Activated CD4-positive, alpha-beta T cell treated with anti-CD3 and anti-CD28 coated beads for 24 hours (primary cell): ENCODE measurements at regions not wholly inside any gene's neighbourhood (a gene's known extent, or its start where the extent isn't known, plus 50 kb on each side); places are given as distances from the start of the nearest gene placed in this dataset.

Experiments used
- DNase-seq, 2 donors: peaks; one replicate each; pipeline ENCODE4 v3.0.0-alpha.2; 2020; ENCODE audit warnings: low read depth in 2 of 2

- DNase-seq: no peak
These were observed 358.0 kb upstream of the FAT3 start for GRCh38 chr11:91866642-91867041.

DNA sequence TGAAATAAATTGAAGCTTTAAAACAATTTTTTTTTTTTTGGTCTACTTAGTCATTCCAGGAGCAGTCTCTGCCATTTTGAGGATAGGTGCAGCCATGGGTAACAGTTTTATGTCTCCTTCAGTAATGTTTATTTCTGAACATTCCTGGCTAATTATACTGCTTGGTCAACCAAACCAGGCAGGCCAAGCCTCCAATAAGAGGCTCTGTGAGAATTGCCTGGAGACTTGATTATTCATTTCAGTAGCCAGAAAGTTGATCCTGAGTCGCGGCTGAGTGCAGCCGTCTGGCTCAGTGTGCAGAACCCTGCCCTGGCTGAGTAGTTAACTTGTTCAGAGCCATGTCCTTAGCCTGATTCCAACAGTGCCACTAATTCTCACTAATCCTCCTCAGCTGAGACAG, 364.0 kb upstream of the FAT3 start:
- DNase-seq: no peak

GRCh38 chr11:91859666-91860065, 365.0 kb upstream of the FAT3 start:
- DNase-seq: no peak

DNA sequence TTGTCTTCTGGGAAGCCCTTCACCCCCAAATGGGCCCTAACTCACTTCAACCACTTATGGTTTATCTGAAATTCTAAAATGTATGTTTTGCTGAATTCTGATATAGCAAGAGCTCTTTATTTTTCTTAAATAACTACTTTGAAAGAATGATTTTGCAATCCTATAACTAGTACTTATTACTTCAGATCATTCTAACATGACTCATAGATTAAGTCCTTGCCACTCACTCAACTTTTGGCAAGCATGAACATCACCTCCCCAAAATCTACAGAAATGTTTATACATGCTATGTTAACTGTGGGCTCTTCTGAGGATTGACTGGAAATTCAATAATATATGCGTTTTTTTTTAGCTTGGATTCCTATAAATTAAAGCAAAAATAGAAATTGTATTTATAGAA, 367.4 kb upstream of the FAT3 start:
- DNase-seq: no peak

- DNase-seq: no peak
These were observed 369.8 kb upstream of the FAT3 start for GRCh38 chr11:91854780-91855179.

DNA sequence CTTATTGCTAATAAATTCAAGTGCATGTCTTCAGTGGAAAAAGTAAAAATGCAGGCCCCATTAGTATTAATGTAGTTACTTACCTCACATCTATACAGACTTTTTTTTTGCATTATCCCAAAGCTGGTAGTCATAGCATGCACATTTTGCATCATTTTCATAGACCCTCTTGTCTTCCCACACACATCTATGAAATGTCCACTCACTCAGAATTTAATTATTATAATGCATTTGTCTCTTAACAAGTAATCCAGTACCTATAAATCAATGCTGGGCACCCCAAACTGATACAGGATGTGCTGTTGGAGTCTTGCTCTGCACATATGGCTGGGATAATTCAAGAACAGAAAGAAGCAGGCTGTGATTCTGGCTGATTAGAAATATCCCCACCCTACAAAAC, 370.4 kb upstream of the FAT3 start:
- no peak for DNase-seq

GRCh38 chr11:91851908-91852307, 372.7 kb upstream of the FAT3 start:
- no peak for DNase-seq

- DNase-seq: no peak
These were observed 373.9 kb upstream of the FAT3 start for GRCh38 chr11:91850533-91851275.

GRCh38 chr11:91850021-91850420, 374.6 kb upstream of the FAT3 start:
- no peak for DNase-seq

DNA sequence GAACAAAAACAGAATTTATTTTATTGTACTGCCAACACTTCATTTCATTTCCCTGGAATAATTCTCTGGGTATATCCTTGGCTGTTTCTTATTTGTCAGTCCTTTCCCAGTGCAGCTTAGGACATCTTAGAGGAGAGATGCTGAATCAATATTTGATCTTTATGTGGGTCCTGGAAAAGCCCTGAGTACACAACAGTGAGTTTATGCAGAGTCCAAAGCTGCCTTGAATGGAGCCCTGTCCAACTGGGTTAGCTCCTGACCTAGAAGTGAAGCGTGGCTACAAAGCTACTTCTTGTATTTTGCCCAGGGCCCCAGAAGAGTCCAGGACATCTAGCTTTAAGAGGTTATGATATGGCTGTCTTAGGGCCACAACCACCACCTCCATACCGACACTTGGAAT, 378.0 kb upstream of the FAT3 start:
- DNase-seq: no peak

- no peak for DNase-seq
These were observed 378.6 kb upstream of the FAT3 start for GRCh38 chr11:91846002-91846401.

DNA sequence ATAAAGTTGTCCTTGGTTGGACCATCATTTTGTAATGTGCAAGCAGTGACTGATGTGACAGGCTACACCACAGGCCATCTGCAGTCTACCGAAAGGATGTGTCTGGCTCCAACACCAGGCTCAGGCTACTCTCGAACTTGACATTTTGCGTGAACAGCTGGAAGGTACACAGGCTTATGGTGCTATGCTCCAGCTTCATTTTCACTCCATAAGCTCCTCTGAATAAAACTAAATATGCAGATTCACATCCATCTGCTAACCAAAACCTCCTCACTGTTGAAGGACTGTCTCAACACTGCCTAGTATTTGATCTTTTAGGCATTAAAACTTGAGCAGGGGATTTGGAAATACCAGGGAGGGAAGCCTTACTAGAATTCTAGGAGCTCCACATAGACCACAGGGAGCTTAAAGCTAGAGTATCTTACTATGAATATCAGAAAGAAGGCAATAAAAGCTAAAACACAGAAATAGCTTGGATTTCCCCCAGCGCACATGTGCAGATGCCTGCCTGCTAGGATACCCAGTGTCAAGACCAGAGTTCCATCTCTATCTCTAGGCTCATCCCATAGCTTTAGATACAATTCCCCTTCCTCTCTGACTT, 383.9 kb upstream of the FAT3 start:
- DNase-seq: no peak

DNA sequence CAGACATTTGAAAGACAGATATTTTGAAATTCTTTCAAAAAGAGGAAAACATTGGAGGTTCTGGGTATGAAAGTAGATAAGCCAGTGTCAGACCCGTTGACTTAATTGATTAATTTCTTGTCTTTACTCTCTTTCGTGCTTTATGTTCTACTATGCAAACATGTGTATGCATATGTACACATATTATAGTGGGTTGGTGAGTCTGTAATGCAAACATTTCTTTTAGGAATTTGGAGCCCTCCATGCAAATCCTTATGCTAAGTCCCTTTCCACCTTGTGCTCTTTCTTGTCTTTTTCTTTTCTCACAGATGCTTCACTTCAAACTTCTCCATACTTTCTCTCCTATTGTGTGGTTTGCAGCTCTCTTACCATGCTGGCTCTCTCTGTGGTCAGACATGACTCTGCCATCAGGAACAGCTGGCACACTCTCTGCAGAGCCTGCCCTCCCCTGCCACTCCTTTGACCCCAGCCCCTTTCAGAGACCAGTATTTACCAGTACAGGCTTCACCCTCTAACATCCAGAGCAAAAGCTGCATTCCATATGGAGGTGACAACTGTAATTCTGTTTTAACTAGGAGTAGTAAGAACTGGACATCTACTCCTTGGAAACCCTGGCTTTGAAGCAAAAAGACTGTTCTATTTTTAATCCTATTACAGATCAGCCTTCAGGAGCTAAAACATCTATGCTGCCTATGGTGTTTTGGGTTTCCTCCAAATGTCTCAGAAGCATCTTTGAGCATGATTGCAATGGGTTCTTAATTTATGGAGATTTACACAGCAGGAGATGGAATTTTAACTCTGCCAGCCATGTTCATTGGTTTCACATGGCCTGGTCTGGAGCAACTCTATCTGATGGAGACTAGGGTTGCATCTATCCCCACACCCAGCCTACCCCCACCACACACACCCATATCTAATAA, 386.9 kb upstream of the FAT3 start:
- no peak for DNase-seq

DNA sequence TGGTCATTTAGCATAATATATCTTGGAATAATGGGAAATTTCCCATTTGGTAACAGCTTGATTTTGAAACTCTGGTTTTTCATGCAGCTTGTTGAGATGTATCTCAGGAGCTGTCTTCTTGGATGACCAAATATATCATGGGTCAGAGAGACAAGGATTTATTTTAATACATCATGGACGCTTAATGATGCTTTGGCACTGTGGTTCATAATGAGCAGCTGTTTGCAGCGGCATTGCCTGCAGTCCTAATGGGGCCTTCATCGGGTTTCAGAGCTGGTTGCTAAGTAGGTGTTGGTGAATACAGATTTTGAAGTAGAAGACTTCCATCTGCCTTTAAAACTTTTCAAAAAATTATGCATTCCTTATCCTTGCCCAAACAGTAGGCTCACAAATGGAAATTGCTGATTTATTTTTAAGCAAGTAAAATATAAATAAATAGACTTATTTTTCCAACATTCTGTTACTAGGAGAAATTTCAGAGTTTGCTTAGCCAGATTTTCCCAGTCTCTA, 389.5 kb upstream of the FAT3 start:
- no peak for DNase-seq

- DNase-seq: no peak
These were observed 395.7 kb upstream of the FAT3 start for GRCh38 chr11:91828901-91829300.

GRCh38 chr11:91825777-91826176, 398.8 kb upstream of the FAT3 start:
- no peak for DNase-seq

- DNase-seq: no peak
These were observed 401.3 kb upstream of the FAT3 start for GRCh38 chr11:91823252-91823830.

GRCh38 chr11:91822805-91823204, 401.8 kb upstream of the FAT3 start:
- DNase-seq: no peak

DNA sequence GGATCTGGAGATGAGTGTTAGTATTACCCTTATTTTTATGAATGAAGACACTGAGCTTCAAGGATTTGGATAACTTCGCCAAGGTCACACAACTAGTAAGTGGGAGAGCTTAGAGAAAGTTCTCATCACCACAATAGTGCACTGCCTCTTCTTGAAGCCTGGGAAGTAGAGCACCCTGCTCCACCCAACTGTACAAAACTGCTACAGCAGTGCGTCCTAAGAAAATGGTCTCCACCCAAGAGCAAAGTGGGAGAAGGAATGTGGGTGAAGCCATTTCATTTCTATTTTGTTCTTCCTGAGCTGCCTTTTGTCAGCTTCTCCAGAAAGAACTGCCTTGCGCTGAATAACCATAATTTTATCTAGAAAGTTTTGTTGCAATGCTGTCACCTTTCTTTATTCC, 403.9 kb upstream of the FAT3 start:
- DNase-seq: no peak

DNA sequence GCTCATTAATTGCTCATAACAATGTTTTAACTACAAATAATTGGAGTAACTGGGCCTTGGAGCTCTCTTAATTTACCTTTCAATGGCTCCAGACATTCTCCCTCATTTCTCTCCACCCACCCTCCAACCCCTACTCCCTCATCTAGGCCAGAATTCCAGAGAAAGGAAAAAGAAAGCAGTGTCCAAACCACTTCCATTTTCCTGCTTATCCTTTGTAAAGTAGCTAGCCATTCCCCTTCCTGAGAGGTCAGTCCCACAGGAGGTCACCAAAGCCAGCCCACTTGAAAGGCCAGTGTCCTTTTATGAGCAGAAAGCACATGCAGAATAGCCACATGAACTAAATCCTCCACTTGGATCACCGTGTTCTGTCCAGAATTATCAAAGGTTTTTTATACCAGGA, 404.8 kb upstream of the FAT3 start:
- DNase-seq: no peak

DNA sequence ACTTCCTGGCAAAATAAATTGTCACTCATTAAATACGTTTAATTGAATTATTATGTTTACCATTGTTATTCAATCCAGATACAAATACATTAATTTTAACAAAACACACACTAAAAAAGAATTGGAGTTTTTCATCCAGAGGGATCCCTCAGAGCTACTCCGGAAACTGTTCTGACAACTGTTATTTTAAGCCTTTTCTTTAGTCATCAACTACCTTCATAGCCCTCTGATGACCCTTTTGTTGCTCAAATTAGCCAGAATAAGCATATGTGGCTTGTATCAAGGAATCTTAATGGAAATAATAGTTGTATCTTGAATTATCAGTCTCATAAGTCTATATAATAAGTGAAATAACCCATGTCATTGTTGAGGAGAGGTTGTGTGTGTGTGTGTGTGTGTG, 405.4 kb upstream of the FAT3 start:
- DNase-seq: no peak

DNA sequence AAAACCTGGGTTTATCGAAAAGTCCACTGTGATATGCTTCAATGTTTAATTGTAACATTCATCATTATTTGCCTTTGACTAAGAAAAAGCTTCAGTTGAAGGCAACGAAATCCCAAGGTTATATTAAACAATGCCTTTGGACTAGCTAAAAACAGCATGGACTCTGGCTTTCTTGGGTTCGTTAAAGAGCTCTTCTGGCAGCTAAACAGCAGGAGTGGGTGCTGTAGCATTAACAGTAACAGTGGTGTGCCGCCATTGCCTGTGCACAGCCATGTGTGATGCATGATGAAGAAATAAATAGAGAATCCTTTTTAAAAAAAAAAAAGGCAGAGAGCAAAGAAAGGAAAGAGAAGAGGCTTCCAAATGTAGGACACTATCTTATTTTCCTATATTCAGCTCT, 406.6 kb upstream of the FAT3 start:
- DNase-seq: no peak
